M059J (cell line): ENCODE measurements at regions not wholly inside any gene's neighbourhood (a gene's known extent, or its start where the extent isn't known, plus 50 kb on each side); places are given as distances from the start of the nearest gene placed in this dataset.
"Not testable (repeated sequence)": the region's sequence is repeated elsewhere in the genome, so short reads cannot be mapped to it uniquely, and the experiment has no call there.

ENCODE experiments used
- DNase-seq: peaks from one replicate; pipeline ENCODE4 v3.0.0-alpha.2; 2012; ENCODE audit warnings: low read depth

DNA sequence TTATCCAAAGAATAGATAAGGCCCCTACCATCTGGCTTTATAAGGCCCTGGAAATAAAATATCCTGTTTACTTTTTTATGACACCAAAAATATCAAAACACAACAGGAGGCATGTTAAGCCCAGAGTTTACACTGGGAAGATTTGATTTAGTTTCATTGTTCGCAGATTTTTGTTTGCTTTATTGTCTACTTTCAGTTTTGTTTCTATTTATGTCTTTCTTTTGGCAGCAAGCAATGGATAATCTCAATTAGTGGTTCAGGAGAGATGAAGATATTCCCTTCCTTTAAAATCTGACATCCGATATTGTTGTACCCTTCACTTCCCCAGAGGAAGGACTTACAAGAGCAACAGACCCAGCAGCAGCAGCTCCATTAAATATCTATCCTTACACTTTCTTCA, 249.4 kb upstream of the ARPP21 start:
- no peak for DNase-seq

DNA sequence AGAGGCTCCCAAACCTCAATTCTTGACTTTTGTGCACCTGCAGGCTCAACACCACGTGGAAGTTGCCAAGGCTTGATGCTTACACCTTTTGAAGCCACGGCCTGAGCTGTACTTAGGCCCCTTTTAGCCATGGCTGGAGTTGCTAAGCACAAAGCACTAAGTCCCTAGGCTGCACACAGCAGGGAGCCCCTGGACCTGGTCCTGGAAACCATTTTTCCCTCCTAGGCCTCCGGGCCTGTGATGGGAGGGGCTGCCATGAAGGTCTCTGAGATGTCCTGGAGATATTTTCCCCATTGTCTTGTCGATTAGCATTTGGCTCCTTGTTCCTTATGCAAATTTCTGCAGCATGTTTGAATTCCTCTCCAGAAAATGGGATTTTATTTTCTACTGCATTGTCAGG, 247.1 kb upstream of the ARPP21 start:
- no peak for DNase-seq

DNA sequence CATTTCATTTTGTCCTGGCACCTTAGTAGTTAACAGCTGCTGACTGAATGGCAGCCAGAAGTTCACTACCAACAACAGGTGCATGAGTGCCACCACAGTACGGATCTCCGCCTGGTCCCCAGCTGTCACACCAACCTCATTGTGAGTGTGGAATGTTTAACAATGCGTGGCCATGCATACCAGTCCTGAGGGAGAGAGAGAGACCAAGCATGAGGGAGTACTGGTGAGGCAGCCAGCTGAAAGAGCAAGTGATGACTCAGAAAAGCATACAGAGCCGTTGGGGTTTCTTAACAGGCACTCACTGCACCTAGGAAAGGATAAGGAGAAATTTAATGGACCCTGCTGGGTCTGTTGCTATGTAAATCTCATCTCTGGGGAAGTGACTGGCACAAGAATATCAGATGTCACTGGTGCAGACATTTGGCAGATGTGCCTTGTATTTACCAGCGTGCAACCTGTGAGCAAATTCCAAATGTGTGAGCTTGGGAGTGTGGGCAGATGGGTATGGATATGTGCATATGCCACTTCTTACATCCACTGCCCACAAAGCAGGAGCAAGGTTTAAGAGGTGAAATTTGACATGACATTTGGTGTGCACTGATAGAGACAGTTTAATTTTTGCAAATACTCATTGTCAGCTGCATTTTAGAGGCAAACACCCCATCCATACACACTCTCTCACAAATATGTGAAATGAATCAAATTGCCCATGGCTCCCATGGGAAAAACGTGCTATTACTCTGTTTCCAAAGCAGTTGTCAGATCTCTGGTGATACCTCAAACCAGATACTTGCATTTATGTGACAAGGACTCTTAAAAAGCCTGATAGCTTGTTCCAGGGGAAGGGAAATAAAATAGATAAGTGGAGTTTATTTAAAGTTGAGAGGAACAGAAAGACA, 245.2 kb upstream of the ARPP21 start:
- DNase-seq = no peak

DNA sequence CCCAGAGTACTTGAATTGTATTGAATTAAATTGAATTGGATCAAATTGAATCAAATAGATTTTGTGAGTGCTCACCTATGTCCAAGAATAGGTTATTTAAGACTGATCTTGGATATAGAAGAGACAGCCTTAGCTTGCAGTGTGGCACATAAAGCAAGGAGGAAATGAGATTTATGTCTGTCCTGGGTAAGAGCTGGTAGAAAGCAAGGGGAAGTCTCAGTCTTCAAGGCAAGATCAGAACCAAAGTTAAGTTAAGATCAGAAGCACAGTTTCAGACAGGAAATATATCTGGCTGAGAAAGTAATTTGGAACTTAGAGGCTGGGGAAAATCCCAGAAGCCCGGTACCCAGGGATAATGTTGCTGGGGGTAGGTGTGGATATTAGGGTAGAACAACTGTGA, 244.4 kb upstream of the ARPP21 start:
- no peak for DNase-seq

- no peak for DNase-seq
Observed at GRCh38 chr3:35401671-35402070, 237.7 kb upstream of the ARPP21 start.

DNA sequence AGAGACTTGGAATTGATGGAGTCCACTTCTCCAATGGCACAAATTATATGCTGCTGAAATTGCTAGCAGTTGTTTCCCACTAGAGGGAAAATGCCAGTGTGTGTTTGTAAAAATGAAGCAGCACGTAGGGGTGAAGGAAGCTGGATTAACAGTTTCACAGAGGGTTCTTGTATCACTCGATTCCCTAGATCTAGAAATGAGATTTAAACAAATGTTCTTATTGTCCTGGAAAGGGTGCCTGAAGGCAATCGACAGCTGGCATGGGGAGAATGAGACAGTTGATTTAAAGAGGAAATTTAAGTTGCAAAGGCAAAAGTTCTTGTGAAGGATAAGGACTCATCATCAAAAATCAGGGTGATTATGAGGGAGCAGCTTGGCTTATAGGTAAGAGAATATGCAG, 234.8 kb upstream of the ARPP21 start:
- DNase-seq = no peak

DNA sequence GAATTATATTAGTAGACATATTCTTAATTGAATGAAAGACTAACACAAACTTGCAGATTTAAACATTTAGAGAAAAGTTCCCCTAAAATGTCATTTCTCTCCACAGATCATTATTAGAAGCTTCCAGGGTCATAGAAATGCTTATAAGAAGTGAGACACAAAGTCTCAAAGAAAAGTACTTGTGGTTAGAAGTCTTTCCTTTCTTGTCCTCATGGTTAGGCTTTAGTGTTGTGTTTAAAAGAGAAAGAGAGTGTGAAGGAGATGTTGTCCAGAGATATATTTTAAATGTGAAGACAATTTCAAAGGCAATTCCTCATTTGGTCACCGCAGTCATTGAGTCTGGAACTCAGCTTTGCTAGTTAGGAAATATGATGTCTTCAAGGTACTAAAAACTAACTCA, 230.4 kb upstream of the ARPP21 start:
- no peak for DNase-seq

GRCh38 chr3:35409991-35410390, 229.3 kb upstream of the ARPP21 start:
- DNase-seq = no peak

DNA sequence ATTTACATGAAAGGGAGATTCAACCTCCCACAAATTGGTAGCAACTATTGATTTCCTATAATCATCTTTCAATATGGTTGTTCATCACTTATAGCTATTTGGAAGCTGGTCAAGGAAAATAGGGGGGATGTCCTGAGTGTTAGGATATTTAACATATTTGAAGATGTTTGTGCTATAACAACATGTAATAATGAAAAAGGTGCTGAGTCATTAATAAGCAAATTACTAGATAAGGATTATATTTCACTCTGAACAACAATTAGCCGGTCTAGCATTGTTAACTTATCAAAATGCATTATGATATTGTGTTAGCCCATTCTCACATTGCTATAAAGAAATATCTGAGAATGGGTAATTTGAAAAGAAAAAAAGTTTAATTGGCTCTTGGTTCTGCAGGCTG, 225.8 kb upstream of the ARPP21 start:
- DNase-seq = no peak

GRCh38 chr3:35417080-35417479, 222.2 kb upstream of the ARPP21 start:
- DNase-seq = no peak

DNA sequence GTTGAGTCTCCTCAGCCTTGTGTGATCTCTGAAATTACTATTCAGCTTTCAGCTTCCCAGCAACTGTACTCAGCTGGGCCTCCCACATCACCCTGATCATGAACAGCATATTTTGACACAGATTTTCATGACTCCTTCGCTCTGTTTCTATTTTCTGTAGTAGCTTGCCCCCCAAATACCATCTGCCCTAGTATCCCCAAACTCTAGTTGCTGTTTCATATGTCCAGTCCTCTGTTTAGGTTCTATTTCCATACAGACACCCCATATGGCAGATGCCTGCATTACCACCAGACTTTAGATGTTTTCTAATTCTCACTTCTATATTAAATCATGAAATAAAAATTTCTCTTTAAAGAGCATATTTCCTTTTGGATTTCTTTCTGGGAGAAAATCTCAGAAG, 217.2 kb upstream of the ARPP21 start:
- DNase-seq = no peak

GRCh38 chr3:35422836-35423601, 216.3 kb upstream of the ARPP21 start:
- no peak for DNase-seq

- DNase-seq = no peak
Observed at GRCh38 chr3:35426366-35426958, 212.9 kb upstream of the ARPP21 start.

DNA sequence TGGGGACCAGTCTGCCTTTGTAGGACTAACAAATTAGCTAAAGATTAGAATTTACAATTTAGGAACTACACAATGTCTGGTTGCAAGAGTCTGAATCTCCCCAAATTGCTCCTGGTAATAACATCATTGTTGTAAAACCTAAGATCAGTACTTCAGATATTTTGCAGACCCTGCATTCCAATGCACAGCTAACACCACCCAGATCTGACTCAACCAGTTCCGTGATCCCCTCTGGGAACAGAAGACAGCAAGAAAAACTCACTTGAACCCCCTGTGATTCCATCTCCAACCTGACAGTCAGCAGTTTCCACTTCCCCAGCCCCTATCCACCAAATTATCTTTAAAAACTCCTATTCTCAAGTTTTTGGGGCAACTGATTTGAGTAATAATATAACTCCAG, 201.9 kb upstream of the ARPP21 start:
- DNase-seq = no peak

DNA sequence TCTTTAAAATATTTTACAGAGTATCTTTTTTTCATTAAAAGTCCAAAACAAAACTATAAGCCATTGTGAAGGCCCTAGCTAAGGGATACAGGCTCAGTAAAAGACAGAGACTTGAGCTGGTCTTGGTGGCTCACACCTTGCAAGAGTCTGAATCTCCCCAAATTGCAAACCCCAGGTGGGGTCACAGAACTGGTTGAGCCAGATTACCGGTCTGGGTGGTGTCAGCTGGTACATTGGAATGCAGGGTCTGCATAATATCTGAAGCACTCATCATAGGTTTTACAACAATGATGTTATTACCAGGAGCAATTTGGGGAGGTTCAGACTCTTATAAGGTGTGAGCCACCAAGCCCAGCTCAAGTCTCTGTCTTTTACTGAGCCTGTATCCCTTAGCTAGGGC, 201.2 kb upstream of the ARPP21 start:
- no peak for DNase-seq

DNA sequence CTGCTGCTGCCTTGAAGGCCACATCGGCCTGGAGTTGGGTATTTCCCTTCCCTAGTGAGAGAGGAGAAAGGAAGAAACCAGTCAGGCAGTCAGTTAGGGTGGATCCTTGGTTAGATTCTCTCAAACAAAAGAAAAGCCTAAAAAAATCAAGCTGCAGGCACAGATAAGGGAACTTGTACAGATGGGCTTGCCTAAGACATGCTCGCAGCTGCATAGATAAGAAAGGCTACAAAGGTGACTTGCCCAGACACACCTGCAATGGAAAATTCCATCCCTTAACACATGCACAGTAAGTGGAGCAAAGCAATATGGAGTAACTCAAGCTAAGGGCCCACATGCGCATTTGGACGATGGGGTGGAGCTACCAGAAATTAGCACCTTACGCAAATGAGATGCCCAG, 199.7 kb upstream of the ARPP21 start:
- no peak for DNase-seq

DNA sequence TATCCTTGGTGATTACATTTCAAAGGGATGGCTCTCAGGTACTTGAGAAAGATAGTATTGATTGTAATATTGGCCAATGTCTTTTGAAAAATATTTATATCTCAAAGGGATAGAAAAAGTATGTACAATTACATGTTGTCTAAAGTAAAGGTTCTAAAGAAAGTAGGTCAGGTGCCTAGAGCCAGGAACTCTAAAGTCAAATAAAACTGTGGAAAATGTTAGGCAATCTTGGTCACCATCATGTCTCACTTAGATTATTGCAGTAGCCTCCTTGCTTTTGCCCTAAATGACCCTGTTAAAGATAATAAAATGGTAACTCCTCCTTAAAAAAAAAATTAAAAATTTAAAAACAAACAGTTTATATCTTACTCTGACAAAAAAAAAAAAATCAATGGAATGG, 198.5 kb upstream of the ARPP21 start:
- no peak for DNase-seq

GRCh38 chr3:35446896-35447295, 192.4 kb upstream of the ARPP21 start:
- no peak for DNase-seq

DNA sequence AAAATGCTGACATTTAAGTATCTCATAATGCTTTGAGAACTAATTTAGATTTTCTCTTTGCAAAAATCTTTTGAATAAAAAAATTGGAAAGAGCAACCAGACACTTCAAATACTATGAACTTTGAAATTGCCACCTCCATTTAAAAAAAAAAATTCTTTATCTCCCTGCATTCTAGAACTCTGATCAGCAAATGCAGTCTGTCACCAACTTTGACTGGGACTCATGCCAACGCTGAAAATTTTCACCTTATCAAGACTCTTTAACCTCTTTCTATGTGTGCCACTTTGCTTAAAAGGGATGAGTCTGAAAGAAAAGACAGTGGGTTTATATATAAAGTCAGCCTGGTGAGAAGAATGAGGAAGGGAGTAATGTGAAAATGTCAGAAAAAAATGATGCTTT, 191.2 kb upstream of the ARPP21 start:
- DNase-seq = no peak

DNA sequence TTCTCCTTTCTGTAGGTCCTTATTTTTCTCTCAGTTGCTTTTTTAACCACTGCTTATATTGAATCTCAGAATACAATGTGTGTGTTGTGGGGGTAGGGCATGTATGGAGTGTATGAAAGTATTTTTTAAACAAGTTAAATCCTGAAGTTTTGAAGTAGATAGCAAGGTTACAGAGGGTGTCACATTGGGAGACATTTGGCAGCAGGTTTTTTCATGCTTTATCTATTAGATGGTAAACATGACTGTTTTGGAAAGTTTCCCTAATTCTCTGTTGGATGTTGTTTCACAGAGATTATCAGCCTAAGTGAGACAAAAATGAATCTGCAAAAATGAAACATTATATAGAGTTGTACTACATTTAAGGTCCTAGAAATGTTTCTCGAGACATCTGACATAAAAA, 190.6 kb upstream of the ARPP21 start:
- DNase-seq = no peak

GRCh38 chr3:35454819-35455218, 184.5 kb upstream of the ARPP21 start:
- DNase-seq = not testable (repeated sequence)

DNA sequence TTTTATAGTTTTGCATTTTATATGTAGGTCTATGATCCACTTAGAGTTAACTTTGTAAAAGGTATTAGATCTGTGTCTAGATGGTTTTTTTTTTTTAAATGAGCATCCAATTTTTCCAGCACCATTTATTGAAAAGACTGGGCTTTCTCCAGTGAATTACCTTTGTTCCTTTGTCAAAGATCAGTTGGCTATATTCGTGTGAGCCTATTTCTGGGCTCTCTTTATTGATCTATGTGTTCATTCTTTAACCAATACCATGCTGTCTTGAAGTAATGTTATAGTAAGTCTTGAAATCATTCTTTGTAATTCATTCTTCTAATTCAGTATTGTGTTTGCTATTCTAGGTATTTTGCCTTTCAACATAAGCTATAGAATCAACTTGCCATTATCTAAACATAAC, 165.4 kb upstream of the ARPP21 start:
- DNase-seq = no peak

DNA sequence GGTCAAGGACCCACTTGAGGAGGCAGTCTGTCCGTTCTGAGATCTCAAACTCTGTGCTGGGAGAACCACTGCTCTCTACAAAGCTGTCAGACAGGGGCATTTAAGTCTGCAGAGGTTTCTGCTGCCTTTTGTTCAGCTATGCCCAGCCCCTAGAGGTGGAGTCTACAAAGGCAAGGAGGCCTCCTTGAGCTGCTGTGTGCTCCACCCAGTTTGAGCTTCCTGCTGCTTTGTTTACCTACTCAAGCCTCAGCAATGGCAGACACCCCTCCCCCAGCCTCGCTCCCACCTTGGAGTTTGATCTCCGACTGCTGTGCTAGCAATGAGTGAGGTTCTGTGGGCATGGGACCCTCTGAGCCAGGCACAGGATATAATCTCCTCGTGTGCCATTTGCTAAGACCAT, 156.8 kb upstream of the ARPP21 start:
- not testable (repeated sequence) for DNase-seq
